Activated CD4-positive, alpha-beta T cell treated with anti-CD3 and anti-CD28 coated beads, Interleukin-2, Interleukin-6, amounts not matched to agents 100 ng/mL and 50 ng/mL, durations not matched to agents 16 hours and 8 hours (primary cell): ENCODE measurements at regions not wholly inside any gene's neighbourhood (a gene's known extent, or its start where the extent isn't known, plus 50 kb on each side); places are given as distances from the start of the nearest gene placed in this dataset.
"Not testable (repeated sequence)": the region's sequence is repeated elsewhere in the genome, so short reads cannot be mapped to it uniquely, and the experiment has no call there.

ENCODE experiments used
- DNase-seq: peaks from one replicate; pipeline ENCODE4 v3.0.0-alpha.2; 2020

DNA sequence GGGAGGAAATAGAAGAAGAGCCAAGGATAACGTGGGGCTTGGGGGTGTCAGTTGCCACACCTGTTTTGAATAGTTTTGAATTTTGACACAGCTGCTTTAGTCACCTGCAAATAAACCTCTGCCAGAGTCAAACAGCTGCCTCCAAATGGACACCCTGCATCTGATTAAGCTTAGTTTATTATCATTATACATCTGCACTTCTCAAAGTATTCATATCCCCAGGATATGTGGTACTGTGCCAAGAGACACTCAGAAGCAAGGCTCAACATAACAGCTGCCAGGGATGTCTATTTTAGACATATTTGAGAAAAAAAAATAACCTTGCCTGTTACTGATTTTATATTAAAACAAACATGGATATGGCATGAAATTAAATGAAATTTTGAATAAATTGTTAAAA lies 122.5 kb upstream of the WDR75 start:
- DNase-seq = no peak

GRCh38 chr2:189319424-189319823 lies 121.8 kb upstream of the WDR75 start:
- not testable (repeated sequence) for DNase-seq

DNA sequence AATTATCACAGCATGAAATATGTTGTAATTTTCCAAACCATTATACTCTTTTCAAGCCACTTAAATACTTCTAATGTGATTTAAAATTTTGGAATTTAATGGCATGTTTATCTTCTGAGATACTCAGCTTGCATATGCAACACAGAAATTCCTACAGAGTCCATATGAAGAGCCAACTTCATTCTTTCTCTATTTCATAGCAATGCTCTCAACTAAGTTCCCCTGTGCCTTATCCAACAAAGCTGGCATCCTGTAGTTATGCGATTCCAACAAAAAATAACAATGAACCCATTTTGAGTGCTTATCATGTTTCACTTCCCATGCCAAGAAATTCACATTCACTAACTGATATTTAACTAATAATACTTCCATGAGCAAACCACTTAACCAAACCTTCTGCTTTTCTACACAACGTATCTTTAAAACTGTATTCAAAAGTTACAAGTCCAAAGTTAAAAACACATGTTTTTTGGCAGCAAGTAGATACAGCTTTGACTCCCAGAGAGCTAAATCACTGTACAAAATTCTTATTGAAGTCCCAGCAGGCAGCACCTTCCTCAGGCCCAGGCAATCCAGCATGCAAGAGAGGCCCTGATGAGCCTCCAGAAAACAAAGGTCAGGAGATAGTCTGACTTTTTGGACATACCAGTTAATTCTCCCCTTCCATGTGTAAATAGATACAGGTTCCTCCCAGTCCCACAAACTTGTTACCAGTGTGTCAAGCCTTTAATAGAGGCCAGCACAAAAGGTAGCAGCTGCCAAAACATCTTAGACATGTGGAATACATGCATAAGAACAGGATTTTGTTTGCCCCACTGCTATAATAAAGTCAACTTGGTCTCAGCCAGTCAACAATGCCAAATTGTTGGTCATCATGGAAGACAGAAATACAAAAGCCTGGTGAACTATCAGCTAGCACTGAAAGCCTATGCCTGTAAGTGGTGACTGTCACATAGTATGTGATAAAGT lies 113.1 kb upstream of the WDR75 start:
- DNase-seq = no peak

DNA sequence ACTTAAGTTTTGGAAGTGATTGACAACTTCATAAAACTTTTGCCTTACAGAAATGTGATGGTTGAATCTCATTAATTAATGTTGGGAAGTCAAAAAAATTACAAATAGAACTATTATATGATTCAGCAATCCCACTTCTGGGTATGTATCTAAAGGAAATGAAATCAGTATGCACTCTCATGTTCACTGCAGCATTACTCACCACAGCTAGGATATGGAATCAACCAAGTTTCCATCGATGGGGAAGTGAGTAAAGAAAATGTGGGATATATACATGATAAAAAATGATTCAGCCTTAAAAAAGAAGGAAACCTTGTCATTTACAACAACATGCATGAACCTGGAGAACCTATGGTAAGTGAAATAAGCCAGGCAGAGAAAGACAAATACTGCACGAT lies 112.4 kb upstream of the WDR75 start:
- no peak for DNase-seq

DNA sequence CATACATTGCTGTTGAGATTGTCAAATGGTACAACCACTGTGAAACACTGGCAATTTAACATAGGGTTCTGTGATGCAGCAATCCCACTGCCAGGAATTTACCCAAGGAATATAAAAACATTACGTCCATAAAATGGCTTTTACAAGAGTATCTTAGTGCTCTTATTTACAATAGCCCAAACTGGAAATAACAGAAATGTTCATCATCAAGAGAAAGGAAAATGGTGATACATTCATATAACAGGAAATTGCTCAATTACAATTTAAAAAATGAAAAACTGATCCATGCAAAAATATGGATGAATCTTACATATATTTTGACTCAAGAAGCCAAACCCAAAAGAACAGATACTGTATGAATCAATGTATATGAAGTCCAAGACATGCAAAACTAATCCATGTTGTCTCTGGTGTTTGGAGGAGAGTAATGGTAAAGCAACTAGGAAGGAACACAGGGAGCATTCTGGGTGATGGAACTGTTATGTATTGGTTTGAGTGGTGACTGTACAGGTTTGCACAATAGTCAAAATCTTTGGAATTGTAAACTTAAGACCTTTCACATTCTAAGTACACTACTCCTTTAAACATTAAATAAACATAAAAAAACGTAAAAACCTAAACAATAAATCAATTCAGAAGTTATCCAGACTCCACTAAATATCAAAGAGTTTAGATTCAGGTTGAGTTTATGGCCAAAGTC lies 104.8 kb upstream of the WDR75 start:
- no peak for DNase-seq

DNA sequence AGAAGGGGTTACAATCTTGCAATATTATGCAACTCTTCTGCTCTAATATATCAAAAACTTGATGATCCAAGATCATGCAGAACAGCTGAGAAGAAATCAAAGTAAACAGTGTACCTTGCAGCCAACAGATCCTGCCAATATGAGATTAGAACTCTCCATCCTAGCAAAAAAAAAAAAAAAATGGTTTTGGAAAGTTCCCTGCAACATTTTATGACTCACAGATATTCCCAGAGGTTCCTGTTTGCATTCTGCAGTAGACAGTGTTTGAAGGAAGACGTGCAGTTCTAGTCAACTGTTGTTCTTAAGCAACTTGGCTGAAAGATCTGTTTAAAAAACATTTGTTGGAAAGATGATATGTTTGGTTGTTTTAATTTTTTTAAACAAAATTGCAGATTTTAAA lies 103.6 kb upstream of the WDR75 start:
- DNase-seq = no peak

- DNase-seq = no peak
Measured at GRCh38 chr2:189338115-189338514, 103.2 kb upstream of the WDR75 start.

DNA sequence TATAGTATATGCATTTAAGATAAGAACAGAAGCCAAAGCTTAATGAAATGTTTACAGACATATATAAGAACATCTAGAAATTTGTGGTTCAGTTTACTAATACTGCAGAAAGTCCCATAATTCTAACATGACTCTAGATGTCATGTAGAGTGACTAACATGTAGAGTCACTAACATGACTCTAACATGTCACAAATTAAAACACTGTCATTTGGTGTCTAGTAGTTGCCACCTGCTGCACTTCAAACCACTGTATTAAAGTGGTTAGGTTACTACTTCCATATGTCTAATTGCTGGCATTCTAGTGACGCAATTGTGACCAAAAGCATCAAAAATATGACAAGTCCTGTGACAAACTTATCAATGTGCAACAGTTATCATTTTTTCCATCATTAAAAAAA lies 100.2 kb upstream of the WDR75 start:
- DNase-seq = no peak

- no peak for DNase-seq
Measured at GRCh38 chr2:189344043-189344442, 97.2 kb upstream of the WDR75 start.

DNA sequence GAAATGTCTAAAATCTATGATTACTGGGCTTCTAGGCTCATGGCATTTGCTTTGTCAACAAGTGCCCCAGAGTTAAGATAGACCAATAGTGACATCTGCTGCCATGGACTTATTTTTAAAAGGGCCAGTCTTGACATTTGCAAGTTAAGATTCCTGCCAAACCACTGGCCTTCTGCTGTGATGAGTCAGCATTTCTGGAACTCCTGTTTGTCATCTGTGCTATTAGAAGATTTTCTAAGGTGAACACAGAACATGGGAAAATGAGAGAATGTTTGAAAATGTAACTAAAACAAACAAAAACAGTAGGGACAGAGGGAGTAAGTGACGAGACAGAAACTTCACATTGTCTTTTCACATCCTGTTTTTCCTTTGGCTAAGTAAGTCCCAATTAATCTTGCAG lies 93.7 kb upstream of the WDR75 start:
- no peak for DNase-seq

DNA sequence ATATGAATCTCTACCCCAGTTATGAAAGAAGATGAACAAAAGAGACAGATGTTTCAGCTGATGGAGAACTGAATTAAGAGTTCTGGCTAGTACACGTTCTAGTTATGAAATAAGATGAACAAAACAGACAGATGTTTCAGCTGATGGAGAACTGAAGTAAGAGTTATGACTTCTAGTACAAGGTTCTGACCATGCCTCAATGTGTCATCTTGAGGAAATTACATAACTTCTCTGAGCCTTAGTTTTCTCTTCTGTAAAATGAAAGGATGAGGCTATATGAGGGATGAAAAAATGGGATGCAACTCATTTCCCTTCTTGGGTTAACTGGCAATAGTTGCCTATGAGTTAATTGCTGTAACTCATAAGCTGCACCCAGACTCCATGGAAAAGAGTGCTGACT lies 92.9 kb upstream of the WDR75 start:
- DNase-seq = no peak

GRCh38 chr2:189350540-189351209 lies 90.6 kb upstream of the WDR75 start:
- no peak for DNase-seq

GRCh38 chr2:189351933-189352332 lies 89.3 kb upstream of the WDR75 start:
- not testable (repeated sequence) for DNase-seq

GRCh38 chr2:189357375-189357774 lies 83.9 kb upstream of the WDR75 start:
- not testable (repeated sequence) for DNase-seq

DNA sequence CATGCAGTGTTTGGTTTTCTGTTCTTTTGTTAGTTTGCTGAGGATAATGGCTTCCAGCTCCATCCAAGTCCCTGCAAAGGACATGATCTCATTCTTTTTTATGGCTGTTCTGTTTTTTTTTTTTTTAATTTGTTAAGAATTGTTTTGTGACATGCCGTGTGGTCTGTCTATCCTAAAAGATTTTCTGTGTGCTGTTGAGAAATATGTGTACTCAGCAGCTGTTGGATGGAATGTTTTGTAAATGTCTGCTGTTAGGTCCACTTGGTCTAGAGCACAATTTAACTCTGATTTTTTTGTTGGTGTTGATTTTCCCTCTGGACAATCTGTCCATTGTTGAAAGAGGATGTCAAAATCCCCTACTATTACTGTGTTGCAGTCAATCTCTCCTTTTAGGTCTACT lies 80.4 kb upstream of the WDR75 start:
- DNase-seq = no peak

DNA sequence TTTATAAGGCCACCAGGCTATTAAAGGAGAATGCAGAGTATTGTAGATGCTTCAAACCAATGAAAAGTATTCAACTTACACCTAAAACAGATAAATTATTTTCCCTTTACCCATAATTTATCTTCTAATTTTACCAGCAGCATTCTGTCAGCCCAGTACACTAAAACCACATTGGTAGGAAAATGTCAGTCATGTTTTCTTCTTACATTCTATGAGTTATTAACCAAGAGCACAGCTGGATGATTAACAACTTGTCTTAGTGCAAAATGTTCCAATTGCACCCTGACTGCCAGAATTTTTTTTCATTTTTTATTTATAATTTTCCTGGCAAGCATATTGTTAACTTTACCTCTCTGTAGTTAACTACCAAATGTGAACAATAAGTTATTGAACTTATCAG lies 79.0 kb upstream of the WDR75 start:
- no peak for DNase-seq

DNA sequence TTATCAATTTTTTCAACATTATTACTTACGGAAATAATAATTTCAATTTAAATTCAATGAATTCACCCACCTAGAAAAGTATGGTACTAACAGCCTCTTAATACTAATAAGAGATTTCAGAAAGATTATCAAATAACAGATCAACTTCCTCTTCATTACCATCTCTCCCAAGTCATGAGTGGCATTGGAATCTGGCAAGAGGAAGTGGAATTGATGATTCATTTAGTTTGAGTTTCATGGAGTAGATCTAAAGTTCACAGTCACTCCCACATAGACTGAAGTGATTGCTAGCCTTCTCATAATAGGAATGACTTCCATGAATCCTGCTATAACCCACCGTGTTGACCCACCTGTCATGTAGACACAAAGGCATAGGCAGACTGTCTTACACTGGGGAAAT lies 77.7 kb upstream of the WDR75 start:
- DNase-seq = no peak

DNA sequence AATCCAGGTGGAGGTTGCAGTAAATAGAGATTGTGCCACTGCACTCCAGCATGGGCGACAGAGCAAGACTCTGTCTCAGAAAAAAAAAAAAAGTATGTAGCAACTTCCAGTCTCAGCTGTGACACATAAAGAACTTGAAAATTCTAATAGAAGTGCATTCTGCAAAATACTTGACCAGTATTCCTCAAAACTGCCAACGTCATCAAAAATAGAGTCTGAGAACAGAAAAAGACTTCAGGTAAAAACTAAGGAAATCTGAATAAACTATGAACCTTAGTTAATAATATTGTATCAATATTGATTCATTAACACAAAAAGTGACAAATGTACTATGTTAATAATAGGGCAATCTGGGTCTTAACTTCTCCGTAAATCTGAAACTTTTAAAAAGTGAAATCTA lies 76.7 kb upstream of the WDR75 start:
- DNase-seq = no peak

DNA sequence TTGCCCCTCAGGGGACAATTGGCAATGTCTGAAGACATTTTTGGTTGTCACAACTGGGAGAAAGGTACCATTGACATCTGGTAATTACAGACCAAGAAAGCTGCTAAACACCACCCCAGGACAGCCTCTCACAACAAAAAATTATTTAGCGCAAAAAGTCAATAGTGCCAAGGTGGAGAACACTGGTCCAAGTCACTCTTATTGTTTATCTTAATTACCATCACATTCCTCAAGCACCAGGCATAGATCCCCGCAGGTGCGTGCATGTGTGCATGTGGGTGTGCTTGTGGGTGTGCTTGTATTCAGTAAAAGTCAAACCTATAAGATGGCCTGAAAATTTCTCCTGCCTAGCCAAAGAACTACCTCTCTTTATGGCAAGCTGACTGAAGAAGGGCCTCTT lies 74.9 kb upstream of the WDR75 start:
- DNase-seq = no peak

DNA sequence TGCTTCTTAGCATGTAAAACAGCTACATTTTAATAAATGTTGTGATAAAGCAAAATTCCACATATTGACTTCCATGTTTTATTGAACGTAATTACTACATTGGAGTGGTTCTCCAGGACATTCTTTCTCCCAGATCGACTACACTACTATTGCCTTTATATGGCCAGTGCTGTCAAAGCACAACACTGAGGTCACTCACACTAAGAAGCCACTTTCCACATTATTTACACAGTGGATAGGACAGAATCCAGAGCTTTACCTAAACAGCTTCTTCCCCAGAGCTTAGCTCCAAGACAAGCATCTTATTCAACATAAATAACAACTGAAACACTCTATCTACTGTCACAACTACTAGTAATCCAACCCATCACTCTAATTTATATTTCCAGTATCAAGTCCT lies 73.9 kb upstream of the WDR75 start:
- DNase-seq = no peak

DNA sequence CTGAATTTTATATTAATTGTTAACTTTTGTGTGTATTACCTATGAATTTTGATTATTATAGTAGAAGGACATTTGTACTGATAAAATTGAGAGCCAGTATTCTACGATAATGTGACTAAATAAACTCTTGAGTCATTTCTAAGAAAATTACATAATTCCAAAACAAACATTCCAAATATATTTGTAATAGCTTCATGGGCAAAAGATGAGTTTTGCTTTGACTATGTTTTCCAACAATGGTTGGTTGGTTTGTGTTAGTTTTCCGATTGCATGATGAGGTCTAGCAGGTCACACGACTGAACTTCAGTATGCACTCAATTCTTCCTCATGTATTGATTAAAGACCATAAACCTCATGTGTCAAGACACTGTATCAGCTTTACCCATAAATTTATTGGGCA lies 71.7 kb upstream of the WDR75 start:
- no peak for DNase-seq

- no peak for DNase-seq
Measured at GRCh38 chr2:189370719-189371118, 70.6 kb upstream of the WDR75 start.

DNA sequence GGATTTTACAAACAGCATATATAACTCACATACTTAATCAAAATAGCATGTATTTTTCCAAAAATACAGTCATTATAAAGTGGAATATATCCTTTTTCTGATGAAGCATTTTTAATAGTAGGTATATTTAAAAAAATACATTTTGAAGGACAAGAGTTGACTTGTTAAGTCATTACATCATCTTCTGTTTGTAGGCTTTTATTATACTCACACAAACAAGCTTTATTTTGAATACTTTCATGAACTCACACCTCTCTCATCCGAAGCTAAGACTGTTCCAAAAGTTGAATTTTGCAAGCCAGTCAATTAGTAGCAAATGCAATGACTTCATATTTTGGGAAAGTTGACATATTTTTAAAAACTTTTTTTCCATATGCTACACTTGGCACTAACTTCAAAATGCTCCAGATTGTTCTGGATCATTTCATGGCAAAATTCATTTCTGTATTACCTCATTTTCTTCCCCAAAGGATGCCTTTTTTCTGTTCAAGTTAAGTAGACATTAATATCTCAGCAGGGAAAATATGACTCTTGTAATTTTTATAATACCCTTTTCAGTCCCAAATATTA lies 68.5 kb upstream of the WDR75 start:
- no peak for DNase-seq
